ENCODE measurements at regions not wholly inside any gene's neighbourhood (a gene's known extent, or its start where the extent isn't known, plus 50 kb on each side); places are given as distances from the start of the nearest gene placed in this dataset.

DNA sequence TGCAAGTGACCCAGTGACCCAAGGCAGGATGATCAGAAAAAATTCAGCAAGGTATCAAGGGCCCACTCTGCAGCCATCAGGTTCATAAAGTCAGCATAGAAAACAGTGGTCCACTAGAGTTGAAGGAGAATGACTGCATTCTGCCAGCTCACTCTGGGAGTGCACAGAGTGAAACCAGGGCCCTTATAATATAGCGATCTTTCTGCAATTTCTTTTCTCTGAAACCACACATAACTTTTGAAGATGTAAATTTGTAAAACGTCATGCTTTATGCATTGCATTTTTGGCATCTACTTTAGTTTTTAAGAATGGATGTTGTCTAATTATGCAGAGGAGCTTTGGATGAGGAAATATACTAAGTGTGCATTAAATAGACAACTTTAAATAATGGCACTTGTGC lies 225.0 kb upstream of the SMIM21 start:
- TF ChIP-seq, protein P1, sequence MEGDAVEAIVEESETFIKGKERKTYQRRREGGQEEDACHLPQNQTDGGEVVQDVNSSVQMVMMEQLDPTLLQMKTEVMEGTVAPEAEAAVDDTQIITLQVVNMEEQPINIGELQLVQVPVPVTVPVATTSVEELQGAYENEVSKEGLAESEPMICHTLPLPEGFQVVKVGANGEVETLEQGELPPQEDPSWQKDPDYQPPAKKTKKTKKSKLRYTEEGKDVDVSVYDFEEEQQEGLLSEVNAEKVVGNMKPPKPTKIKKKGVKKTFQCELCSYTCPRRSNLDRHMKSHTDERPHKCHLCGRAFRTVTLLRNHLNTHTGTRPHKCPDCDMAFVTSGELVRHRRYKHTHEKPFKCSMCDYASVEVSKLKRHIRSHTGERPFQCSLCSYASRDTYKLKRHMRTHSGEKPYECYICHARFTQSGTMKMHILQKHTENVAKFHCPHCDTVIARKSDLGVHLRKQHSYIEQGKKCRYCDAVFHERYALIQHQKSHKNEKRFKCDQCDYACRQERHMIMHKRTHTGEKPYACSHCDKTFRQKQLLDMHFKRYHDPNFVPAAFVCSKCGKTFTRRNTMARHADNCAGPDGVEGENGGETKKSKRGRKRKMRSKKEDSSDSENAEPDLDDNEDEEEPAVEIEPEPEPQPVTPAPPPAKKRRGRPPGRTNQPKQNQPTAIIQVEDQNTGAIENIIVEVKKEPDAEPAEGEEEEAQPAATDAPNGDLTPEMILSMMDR (IDR thresholded peaks at IDR 0.05; ENCODE audit: low read depth, low read length) = no peak
- H3K4me3 ChIP-seq (replicated peaks in 1 of 2; ENCODE audit: low read depth in 2 of 2, low read length in 2 of 2) = no peak overlapping the region
- no peak for DNase-seq (ENCODE audit: low read depth in 2 of 2)

DNA sequence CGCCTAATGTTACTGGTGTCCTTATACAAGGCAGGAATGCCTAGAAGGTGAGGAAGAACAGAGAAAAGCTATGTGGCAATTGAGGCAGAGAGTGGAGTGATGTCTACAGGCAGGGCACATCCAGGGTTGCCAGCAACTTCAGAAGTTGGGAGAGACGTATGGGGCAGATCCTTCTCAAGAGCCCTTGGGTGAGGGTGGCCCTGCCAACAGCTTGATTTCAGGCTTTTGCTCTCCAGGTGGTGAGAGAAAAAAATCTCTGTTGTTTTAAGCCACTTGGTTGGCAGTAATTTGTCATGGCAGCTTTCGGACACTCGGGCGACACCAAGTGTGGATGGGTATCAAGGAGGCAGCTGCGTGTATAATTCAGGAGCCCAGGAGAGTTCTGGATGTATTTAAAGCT lies 217.4 kb upstream of the SMIM21 start:
- TF ChIP-seq, protein P1 (IDR thresholded peaks at IDR 0.05; ENCODE audit: low read depth, low read length) = no peak
- no peak for DNase-seq (ENCODE audit: low read depth in 2 of 2)
- H3K4me3 ChIP-seq (replicated peaks in 1 of 2; ENCODE audit: low read depth in 2 of 2, low read length in 2 of 2) = no peak overlapping the region

DNA sequence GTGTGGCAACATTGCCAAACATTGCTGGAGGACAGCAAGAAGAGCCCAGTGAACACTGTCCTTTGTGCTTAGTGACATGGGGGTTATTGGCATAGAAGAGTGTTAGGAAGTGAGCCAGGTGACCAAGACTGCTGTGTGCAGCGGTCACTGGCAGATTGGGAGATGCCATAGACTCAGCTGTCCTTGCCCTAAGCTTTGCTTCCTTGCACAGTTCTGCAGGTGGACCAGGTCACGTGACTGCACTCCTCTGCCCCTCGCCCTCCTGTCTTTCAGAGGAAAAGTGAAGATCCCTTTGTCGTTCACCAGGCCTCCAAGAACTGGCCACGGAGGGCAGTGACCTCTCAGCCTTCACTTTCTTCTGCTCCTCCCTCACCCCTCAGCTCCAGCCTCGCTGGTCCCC lies 215.6 kb upstream of the SMIM21 start:
- H3K4me3 ChIP-seq (replicated peaks in 1 of 2; ENCODE audit: low read depth in 2 of 2, low read length in 2 of 2) = no peak overlapping the region
- TF ChIP-seq, protein P1 (IDR thresholded peaks at IDR 0.05; ENCODE audit: low read depth, low read length) = no peak
- DNase-seq (ENCODE audit: low read depth in 2 of 2) = no peak

DNA sequence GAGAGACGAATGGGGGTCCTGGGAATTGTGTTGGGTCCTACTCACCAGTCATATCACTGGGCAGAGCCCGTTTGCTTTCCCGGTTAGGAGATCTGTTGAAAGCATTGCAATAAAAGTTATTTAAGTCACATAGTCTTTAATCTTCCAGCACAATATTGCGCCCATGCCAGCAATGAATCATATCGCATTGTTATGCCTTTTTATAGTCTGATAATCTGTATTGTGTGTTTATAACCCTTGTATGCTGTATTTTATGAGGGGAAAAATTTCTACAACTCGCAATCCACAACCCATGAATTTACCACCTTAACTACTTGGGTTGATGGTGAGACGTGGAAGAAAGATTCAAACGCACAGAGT lies 211.9 kb upstream of the SMIM21 start:
- no peak for DNase-seq (ENCODE audit: low read depth in 2 of 2)
- TF ChIP-seq, protein P1 (IDR thresholded peaks at IDR 0.05; ENCODE audit: low read depth, low read length) = no peak
- H3K4me3 ChIP-seq (replicated peaks in 1 of 2; ENCODE audit: low read depth in 2 of 2, low read length in 2 of 2) = no peak overlapping the region

DNA sequence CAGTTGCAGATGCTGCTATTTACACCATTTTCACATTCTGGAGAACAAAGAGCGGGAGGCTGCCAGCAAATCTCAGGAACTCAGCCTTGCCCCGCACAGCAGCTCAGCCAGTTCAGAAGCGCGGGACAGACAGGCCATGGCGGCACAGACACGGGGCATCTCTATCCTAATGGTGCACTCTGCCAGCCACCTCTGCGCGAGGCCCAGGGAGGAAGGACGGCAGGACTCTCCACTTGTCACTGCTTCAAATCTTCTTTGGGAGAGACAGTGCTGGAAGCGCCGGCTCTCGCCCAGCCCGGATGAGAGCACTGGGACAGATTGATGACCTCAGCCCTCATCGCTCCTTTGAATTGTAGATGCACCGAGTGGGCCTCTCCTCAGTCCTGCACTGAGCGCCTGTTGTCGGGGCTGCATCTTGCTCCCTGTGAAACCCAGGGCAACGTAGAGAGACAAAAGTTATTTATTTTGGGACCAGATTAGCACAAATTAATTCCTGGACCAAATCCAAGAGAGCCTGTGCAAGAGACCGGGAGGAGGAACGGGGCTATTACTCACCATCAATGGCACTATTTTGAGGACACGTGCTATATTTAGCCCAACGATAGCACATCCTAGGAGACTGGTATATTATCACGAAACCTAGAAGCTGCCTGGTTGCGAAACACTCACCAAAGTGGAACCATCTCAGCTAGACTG lies 211.4 kb upstream of the SMIM21 start:
- TF ChIP-seq, protein P1 (IDR thresholded peaks at IDR 0.05; ENCODE audit: low read depth, low read length) = no peak
- H3K4me3 ChIP-seq (replicated peaks in 1 of 2; ENCODE audit: low read depth in 2 of 2, low read length in 2 of 2) = peak overlapping the region in 1 of 2 donors; percentile 33

DNA sequence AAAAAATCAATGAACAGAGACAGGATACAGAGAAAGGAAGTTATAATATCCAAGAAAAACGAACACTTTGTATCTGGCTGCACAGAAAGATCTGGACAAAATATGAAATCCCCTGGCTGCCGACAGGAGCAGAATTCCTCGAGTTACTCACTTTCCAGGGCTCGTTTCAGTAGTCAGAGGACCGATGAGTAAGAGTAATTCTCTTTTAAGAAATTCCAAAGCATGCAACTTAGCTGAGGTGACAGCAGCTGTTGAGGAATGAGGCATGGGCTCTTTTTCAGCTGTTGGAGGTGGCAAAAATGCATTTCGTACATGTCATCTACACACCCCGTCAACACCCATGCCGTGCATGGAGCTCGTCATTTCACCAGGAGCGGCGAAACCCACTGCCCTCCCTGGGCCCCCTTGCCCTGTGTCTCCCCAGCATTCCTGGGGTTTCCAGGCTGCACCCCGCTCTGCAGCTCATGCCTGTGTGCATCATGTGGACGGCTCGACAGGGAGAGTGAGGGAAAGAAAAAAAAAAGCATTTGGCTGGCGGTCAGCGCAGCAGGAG lies 210.8 kb upstream of the SMIM21 start:
- TF ChIP-seq, protein P1 (IDR thresholded peaks at IDR 0.05; ENCODE audit: low read depth, low read length) = peak; percentile 34
- peak; percentile 60 to 69 for DNase-seq (ENCODE audit: low read depth in 2 of 2)
- H3K4me3 ChIP-seq (replicated peaks in 1 of 2; ENCODE audit: low read depth in 2 of 2, low read length in 2 of 2) = peak overlapping the region in 1 of 2 donors; percentile 33

More for the DNA sequence above, 211.4 kb upstream of the SMIM21 start:
- DNase-seq (ENCODE audit: low read depth in 2 of 2) = peak; percentile 32 to 78
